IMR-90 (cell line): ENCODE measurements at regions not wholly inside any gene's neighbourhood (a gene's known extent, or its start where the extent isn't known, plus 50 kb on each side); places are given as distances from the start of the nearest gene placed in this dataset.

ENCODE experiments used
- ATAC-seq: fragments of 200-7000 bp; cut with Tn5 transposase; 2 replicates; pipeline ENCODE4 v1.9.1; 2020; ENCODE audit warnings: low read depth, mild to moderate bottlenecking, moderate library complexity
- BruUV-seq: library from RNA; stranded (reverse); fragments of 400-500 nt; replicated peaks from 2 replicates; lab custom pipeline; 2021; lab: Mats Ljungman, UMichigan
- CTCF ChIA-PET: fragments of 300-600 bp; formaldehyde crosslinking; extraction: SDS; loops from one replicate; lab custom pipeline; 2021; ENCODE audit warnings: antibody characterized with exemption; lab: Yijun Ruan, JAX
- POLR2A ChIA-PET: fragments of 300-600 bp; sonication (Branson Sonifier 250); formaldehyde crosslinking; loops from one replicate; lab custom pipeline; 2022; ENCODE audit warnings: antibody characterized with exemption; ENCODE audit not compliant: unreplicated experiment; lab: Charles Lee
- DNase-seq: peaks from one replicate; pipeline ENCODE4 v3.0.0; 2013
- H2AFZ ChIP-seq: replicated peaks from 2 replicates; pipeline ENCODE3; 2013; ENCODE audit warnings: low read length, mild to moderate bottlenecking; ENCODE audit not compliant: poor library complexity
- H2AK5ac ChIP-seq: 2 replicates; pipeline ENCODE4 v1.6.1; 2013; ENCODE audit warnings: low read depth, low read length, inconsistent platforms
- H2AK9ac ChIP-seq: replicated peaks from 2 replicates; pipeline ENCODE3; 2013; ENCODE audit warnings: mild to moderate bottlenecking, low read depth, low read length, moderate library complexity; ENCODE audit not compliant: poor library complexity
- H2BK120ac ChIP-seq: 2 replicates; pipeline ENCODE4 v1.6.1; 2013; ENCODE audit warnings: low read depth, low read length, inconsistent platforms
- H2BK15ac ChIP-seq: 3 replicates; pipeline ENCODE4 v1.6.1; 2013; ENCODE audit warnings: low read depth, low read length, inconsistent platforms
- H2BK20ac ChIP-seq: 2 replicates; pipeline ENCODE4 v1.6.1; 2013; ENCODE audit warnings: low read depth, mild to moderate bottlenecking, inconsistent platforms, low read length, moderate library complexity
- H2BK5ac ChIP-seq: 2 replicates; pipeline ENCODE4 v1.6.1; 2013; ENCODE audit warnings: mild to moderate bottlenecking, low read depth, low read length, inconsistent platforms; ENCODE audit not compliant: poor library complexity, severe bottlenecking
- H3K14ac ChIP-seq: replicated peaks from 2 replicates; pipeline ENCODE4 v1.6.1; 2013; ENCODE audit warnings: low read depth, low read length, inconsistent platforms
- H3K18ac ChIP-seq: 2 replicates; pipeline ENCODE4 v1.6.1; 2013; ENCODE audit warnings: low read depth, low read length, control low read depth
- H3K23ac ChIP-seq: 2 replicates; pipeline ENCODE4 v1.6.1; 2013; ENCODE audit warnings: low read depth, low read length, inconsistent platforms
- H3K27ac ChIP-seq: 2 replicates; pipeline ENCODE4 v1.5.1; 2013; ENCODE audit warnings: mild to moderate bottlenecking, control low read depth, low read length; ENCODE audit not compliant: insufficient read depth
- H3K27me3 ChIP-seq: 2 replicates; pipeline ENCODE4 v1.6.1; 2013; ENCODE audit warnings: low read length; ENCODE audit not compliant: control insufficient read depth, insufficient read depth
- H3K36me3 ChIP-seq: 2 replicates; pipeline ENCODE4 v1.6.1; 2013; ENCODE audit warnings: low read length, mixed read lengths; ENCODE audit not compliant: control insufficient read depth, insufficient read depth
- H3K4ac ChIP-seq: 2 replicates; pipeline ENCODE4 v1.6.1; 2013; ENCODE audit warnings: low read depth, low read length, inconsistent platforms
- H3K4me1 ChIP-seq: 2 replicates; pipeline ENCODE4 v1.6.1; 2013; ENCODE audit warnings: low read length, mixed read lengths; ENCODE audit not compliant: control insufficient read depth, insufficient read depth
- H3K4me2 ChIP-seq: 2 replicates; pipeline ENCODE4 v1.6.1; 2013; ENCODE audit warnings: low read depth, mild to moderate bottlenecking, control low read depth, low read length, moderate library complexity
- H3K4me3 ChIP-seq: 2 replicates; pipeline ENCODE4 v1.5.1; 2013; ENCODE audit warnings: low read depth, mild to moderate bottlenecking, control low read depth, low read length, moderate library complexity; ENCODE audit not compliant: insufficient read depth
- H3K56ac ChIP-seq: 2 replicates; pipeline ENCODE4 v1.6.1; 2013; ENCODE audit warnings: low read length, inconsistent platforms; ENCODE audit not compliant: insufficient read depth; ENCODE audit errors: extremely low read depth
- H3K79me1 ChIP-seq, 2 experiments: 2 replicates each; pipeline ENCODE4 v1.6.1; 2013; ENCODE audit warnings: low read length in 2 of 2, inconsistent platforms in 1 of 2, low read depth in 1 of 2
- H3K9ac ChIP-seq: 2 replicates; pipeline ENCODE4 v1.6.1; 2013; ENCODE audit warnings: low read depth, low read length, control low read depth
- H3K9me1 ChIP-seq: 2 replicates; pipeline ENCODE4 v1.6.1; 2013; ENCODE audit warnings: low read length, inconsistent platforms; ENCODE audit not compliant: insufficient read depth
- H3K9me3 ChIP-seq: 2 replicates; pipeline ENCODE4 v1.6.1; 2013; ENCODE audit warnings: low read length; ENCODE audit not compliant: control insufficient read depth, insufficient read depth
- H4K20me1 ChIP-seq: 2 replicates; pipeline ENCODE4 v1.6.1; 2013; ENCODE audit warnings: low read length, inconsistent platforms; ENCODE audit not compliant: insufficient read depth
- H4K5ac ChIP-seq: 2 replicates; pipeline ENCODE4 v1.6.1; 2013; ENCODE audit warnings: mild to moderate bottlenecking, low read depth, low read length, control low read depth
- H4K8ac ChIP-seq, 2 experiments: 2 replicates each; pipeline ENCODE4 v1.6.1; 2013; ENCODE audit warnings: low read depth in 2 of 2, low read length in 2 of 2, control low read depth in 1 of 2, inconsistent platforms in 1 of 2
- H4K91ac ChIP-seq: 2 replicates; pipeline ENCODE4 v1.6.1; 2013; ENCODE audit warnings: low read depth, low read length, inconsistent platforms; ENCODE audit not compliant: insufficient read depth
- BHLHE40 ChIP-seq: fragments of 150-350 bp; IDR thresholded peaks from 2 replicates; pipeline ENCODE4 v1.6.1; 2016; ENCODE audit warnings: mild to moderate bottlenecking, low read depth, low read length
- CEBPB ChIP-seq: IDR thresholded peaks from 2 replicates; pipeline ENCODE4 v1.6.1; 2012; ENCODE audit warnings: low read depth, low read length, improper control_type of control experiment
- CHD1 ChIP-seq: IDR thresholded peaks from 2 replicates; pipeline ENCODE4 v1.6.1; 2012; ENCODE audit warnings: low read depth, low read length, improper control_type of control experiment
- FOS ChIP-seq: fragments of 150-350 bp; IDR thresholded peaks from 2 replicates; pipeline ENCODE4 v1.6.1; 2016; ENCODE audit warnings: low read depth, low read length
- MAFK ChIP-seq: IDR thresholded peaks from 2 replicates; pipeline ENCODE4 v1.6.1; 2012; ENCODE audit warnings: low read depth, low read length, improper control_type of control experiment
- MAZ ChIP-seq: IDR thresholded peaks from 2 replicates; pipeline ENCODE4 v1.6.1; 2012; ENCODE audit warnings: low read depth, mild to moderate bottlenecking, low read length, improper control_type of control experiment, moderate library complexity, borderline replicate concordance
- MXI1 ChIP-seq: IDR thresholded peaks from 2 replicates; pipeline ENCODE4 v1.6.1; 2012; ENCODE audit warnings: low read depth, mild to moderate bottlenecking, low read length, moderate library complexity, borderline replicate concordance
- NFE2L2 ChIP-seq: fragments of 150-350 bp; IDR thresholded peaks from 2 replicates; pipeline ENCODE4 v1.6.1; 2016; ENCODE audit warnings: low read depth, mild to moderate bottlenecking, low read length
- POLR2A ChIP-seq: IDR thresholded peaks from 2 replicates; pipeline ENCODE4 v1.6.1; 2012; ENCODE audit warnings: mild to moderate bottlenecking, low read depth, low read length
- RAD21 ChIP-seq: IDR thresholded peaks from 2 replicates; pipeline ENCODE4 v1.6.1; 2012; ENCODE audit warnings: low read length, improper control_type of control experiment
- RCOR1 ChIP-seq: IDR thresholded peaks from 2 replicates; pipeline ENCODE4 v1.6.1; 2012; ENCODE audit warnings: mild to moderate bottlenecking, low read length, improper control_type of control experiment; ENCODE audit not compliant: insufficient replicate concordance
- RFX5 ChIP-seq: IDR thresholded peaks from 2 replicates; pipeline ENCODE4 v1.8.0; 2012; ENCODE audit warnings: low read depth, mild to moderate bottlenecking, low read length, moderate library complexity
- SMC3 ChIP-seq: fragments of 150-350 bp; IDR thresholded peaks from 2 replicates; pipeline ENCODE4 v1.6.1; 2016; ENCODE audit warnings: low read depth, mild to moderate bottlenecking, antibody characterized with exemption, low read length, moderate library complexity
- WGBS, 2 experiments: methylation state at CpG; one replicate each; pipeline versions ENCODE4 v1.1.5 to v1.1.7; 2013; ENCODE audit warnings: missing lambda C conversion rate in 2 of 2; ENCODE audit not compliant: insufficient read length in 1 of 2; ENCODE audit errors: extremely low coverage in 2 of 2; 5-methylcytosine and 5-hydroxymethylcytosine counted together
- dilution Hi-C: fragments of 300-500 bp; cut with HindIII; formaldehyde crosslinking; loops from one replicate; pipeline ENCODE4 v1.14.3; 2018; ENCODE audit warnings: low sequenced_read_pairs; ENCODE audit not compliant: unreplicated experiment
- in situ Hi-C: fragments of 300-500 bp; cut with MboI; formaldehyde crosslinking; loops from 3 replicates; pipeline ENCODE4 v1.14.3; 2019; ENCODE audit warnings: low sequenced_read_pairs, inconsistent platforms, mixed read lengths
- intact Hi-C: fragments of 100-400 bp; cut with micrococcal nuclease; formaldehyde crosslinking; loops from 2 replicates; pipeline ENCODE4 v1.10.0; 2022
- TF ChIP-seq, protein P1 (sequence below): conservative IDR thresholded peaks from 2 replicates; pipeline ENCODE4 v1.5.1; 2012; ENCODE audit warnings: mild to moderate bottlenecking, low read depth, low read length, improper control_type of control experiment
- TF ChIP-seq, protein P2 (sequence below): fragments of 150-350 bp; IDR thresholded peaks from 2 replicates; pipeline ENCODE4 v1.6.1; 2017; ENCODE audit warnings: mild to moderate bottlenecking, antibody characterized with exemption, low read length, low read depth
- TF ChIP-seq, protein P3 (sequence below): fragments of 150-350 bp; IDR thresholded peaks from 2 replicates; pipeline ENCODE4 v1.6.1; 2016; ENCODE audit warnings: low read depth, mild to moderate bottlenecking, low read length, moderate library complexity, borderline replicate concordance

DNA sequence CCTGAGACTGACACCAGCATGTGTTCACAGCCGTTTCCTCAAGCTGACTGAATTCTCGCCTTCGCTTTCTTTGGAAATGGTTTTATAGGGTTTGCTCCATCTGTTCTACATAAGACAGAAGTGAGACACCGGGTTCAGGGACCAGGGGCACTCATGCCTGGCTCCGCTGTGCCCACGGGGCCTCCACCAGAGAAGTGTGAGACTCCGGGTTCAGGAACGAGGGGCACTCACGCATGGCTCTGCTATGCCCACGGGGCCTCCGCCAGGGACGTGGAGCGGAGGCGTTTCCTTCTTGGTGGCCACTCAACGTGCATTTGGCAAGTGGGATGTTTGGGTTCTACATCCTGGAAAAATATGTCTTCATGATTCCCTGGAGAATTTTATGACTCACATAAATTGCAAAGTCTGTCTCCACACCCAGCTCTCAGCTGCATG lies 106.6 kb downstream of the RNASET2 start:
- in situ Hi-C loops, result no loop called here
- DNase-seq, result no peak
- 84% methylated on average over 6 of the region's 15 CpGs; no CpG with 5 or more reads in 1 of the 2 experiments for WGBS, 2 experiments

More for the DNA sequence above, 106.6 kb downstream of the RNASET2 start:
- Histone ChIP-seq H4K5ac (no peak overlapping the region), H2BK5ac (no peak overlapping the region), H3K9ac (no peak overlapping the region), H2AFZ (no peak overlapping the region), H3K36me3 (no peaks in the 10 kb centered on the region), H3K9me1 (no peaks in the 10 kb centered on the region), H2AK9ac (no peak overlapping the region), H3K14ac (no peak overlapping the region), H3K79me1 (no peaks in the 10 kb centered on the region), H2BK15ac (no peak overlapping the region), H3K4me2 (no peak overlapping the region), H3K4me3 (no peak overlapping the region), H3K9me3 (no peaks in the 10 kb centered on the region), H2BK20ac (no peak overlapping the region), H3K4me1 (no peaks in the 10 kb centered on the region), H2AK5ac (no peak overlapping the region), H3K27ac (no peak overlapping the region), H4K91ac (no peak overlapping the region), H3K4ac (no peak overlapping the region), H3K56ac (no peak overlapping the region), H3K27me3 (no peaks in the 10 kb centered on the region), H4K20me1 (no peaks in the 10 kb centered on the region), H3K23ac (no peak overlapping the region), H3K18ac (no peak overlapping the region), H4K8ac (no peak overlapping the region), H2BK120ac (no peak overlapping the region)
- POLR2A ChIA-PET, result no interaction called here
- dilution Hi-C loops, result no loop called here
- intact Hi-C loops, result no loop called here
- CTCF ChIA-PET, result no interaction called here
- BruUV-seq, result no TSS peak
- no peak for ATAC-seq
- TF ChIP-seq SMC3 (no peak), CEBPB (no peak), CHD1 (no peak), RAD21 (no peak), MAFK (no peak), BHLHE40 (no peak), POLR2A (no peak), MXI1 (no peak), RCOR1 (no peak), MAZ (no peak), FOS (no peak), RFX5 (no peak), NFE2L2 (no peak)
- TF ChIP-seq, protein P1, sequence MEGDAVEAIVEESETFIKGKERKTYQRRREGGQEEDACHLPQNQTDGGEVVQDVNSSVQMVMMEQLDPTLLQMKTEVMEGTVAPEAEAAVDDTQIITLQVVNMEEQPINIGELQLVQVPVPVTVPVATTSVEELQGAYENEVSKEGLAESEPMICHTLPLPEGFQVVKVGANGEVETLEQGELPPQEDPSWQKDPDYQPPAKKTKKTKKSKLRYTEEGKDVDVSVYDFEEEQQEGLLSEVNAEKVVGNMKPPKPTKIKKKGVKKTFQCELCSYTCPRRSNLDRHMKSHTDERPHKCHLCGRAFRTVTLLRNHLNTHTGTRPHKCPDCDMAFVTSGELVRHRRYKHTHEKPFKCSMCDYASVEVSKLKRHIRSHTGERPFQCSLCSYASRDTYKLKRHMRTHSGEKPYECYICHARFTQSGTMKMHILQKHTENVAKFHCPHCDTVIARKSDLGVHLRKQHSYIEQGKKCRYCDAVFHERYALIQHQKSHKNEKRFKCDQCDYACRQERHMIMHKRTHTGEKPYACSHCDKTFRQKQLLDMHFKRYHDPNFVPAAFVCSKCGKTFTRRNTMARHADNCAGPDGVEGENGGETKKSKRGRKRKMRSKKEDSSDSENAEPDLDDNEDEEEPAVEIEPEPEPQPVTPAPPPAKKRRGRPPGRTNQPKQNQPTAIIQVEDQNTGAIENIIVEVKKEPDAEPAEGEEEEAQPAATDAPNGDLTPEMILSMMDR, result no peak
- TF ChIP-seq, protein P2, sequence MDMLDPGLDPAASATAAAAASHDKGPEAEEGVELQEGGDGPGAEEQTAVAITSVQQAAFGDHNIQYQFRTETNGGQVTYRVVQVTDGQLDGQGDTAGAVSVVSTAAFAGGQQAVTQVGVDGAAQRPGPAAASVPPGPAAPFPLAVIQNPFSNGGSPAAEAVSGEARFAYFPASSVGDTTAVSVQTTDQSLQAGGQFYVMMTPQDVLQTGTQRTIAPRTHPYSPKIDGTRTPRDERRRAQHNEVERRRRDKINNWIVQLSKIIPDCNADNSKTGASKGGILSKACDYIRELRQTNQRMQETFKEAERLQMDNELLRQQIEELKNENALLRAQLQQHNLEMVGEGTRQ, result no peak
- TF ChIP-seq, protein P3, sequence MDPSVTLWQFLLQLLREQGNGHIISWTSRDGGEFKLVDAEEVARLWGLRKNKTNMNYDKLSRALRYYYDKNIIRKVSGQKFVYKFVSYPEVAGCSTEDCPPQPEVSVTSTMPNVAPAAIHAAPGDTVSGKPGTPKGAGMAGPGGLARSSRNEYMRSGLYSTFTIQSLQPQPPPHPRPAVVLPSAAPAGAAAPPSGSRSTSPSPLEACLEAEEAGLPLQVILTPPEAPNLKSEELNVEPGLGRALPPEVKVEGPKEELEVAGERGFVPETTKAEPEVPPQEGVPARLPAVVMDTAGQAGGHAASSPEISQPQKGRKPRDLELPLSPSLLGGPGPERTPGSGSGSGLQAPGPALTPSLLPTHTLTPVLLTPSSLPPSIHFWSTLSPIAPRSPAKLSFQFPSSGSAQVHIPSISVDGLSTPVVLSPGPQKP, result no peak
